ENCODE measurements at regions not wholly inside any gene's neighbourhood (a gene's known extent, or its start where the extent isn't known, plus 50 kb on each side); places are given as distances from the start of the nearest gene placed in this dataset.

GRCh38 chr14:41403360-41403759 lies 203.3 kb upstream of the LRFN5 start:
- TF ChIP-seq CTCF (IDR thresholded peaks at IDR 0.05) = no peak
- no peak for TF ChIP-seq POLR2AphosphoS5 (IDR thresholded peaks at IDR 0.05)
